Ramos (cell line): ENCODE measurements at regions not wholly inside any gene's neighbourhood (a gene's known extent, or its start where the extent isn't known, plus 50 kb on each side); places are given as distances from the start of the nearest gene placed in this dataset.

Experiments
- in situ Hi-C: fragments of 300-500 bp; cut with MboI; formaldehyde crosslinking; loops from one replicate; pipeline ENCODE4 v1.14.3; 2022; ENCODE audit warnings: low sequenced_read_pairs; ENCODE audit not compliant: unreplicated experiment

DNA sequence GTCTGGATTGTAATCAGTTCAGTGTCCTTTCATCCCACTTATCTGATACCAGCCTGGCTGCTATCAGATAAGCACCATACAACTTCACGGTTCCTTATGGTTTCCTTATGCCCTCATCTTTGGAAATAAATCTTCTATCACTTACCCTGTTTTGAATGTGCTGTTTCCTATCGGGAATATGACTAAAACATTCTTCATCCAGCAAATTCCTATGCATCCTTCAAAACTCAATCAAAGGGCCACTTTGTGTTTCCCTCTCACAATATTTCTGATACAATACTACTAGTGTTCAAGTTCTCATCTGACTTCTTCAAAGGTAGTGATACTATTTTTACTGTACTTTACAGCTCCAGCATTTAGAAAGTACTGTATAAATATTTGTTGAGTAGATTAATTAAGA is 513.2 kb downstream of the OMA1 start:
- in situ Hi-C loops, result loop anchor here (25.0 kb wide), 1 partner anchor 1196 kb away; no protein-coding TSS in a partner anchor

GRCh38 chr1:58032611-58033073 is 513.9 kb downstream of the OMA1 start:
- in situ Hi-C loops, result loop anchor here (25.0 kb wide), 1 partner anchor 1195 kb away; no protein-coding TSS in a partner anchor

GRCh38 chr1:58031416-58031815 is 515.1 kb downstream of the OMA1 start:
- in situ Hi-C loops, result loop anchor here (25.0 kb wide), 1 partner anchor 1194 kb away; no protein-coding TSS in a partner anchor

DNA sequence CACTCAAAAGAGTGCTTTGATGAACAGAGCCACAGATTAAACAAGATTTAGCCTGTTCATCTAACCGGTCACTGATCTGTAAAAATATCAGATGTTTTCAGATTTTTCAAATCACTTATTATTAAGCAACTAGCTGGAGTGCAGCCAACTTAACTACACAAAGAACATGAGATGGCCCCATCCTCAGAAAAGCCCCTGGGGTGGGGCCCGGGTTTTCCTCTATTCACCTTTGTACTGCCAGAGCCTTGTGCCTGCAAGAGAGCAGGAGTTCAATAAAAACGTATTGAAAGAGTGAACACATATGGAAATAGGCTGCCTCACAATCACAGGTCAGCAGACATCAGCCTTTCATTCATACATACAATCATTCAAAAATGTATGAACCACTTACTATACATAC is 516.1 kb downstream of the OMA1 start:
- in situ Hi-C loops, result loop anchor here (25.0 kb wide), 1 partner anchor 1193 kb away; no protein-coding TSS in a partner anchor

GRCh38 chr1:58017641-58018040 is 528.9 kb downstream of the OMA1 start:
- in situ Hi-C loops, result no loop called here

DNA sequence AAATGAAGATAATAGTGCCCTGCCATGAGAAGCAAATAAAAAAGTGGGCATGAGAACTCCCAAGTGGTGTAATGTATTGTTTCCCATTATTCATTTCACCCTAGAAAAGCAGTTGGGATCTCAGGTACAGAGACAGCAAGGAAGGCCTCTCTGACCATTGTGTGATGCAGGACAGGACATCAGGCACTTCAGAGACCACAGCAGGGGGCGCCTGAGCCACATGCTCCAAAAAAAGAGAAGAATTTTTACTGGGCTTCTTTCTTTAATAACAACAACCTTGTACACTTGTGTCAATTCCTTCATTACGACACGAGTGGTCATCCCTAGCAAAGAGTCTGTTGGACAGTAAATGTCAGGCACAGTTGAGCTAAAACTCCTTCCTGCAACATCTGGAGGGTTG is 533.3 kb downstream of the OMA1 start:
- in situ Hi-C loops, result no loop called here

DNA sequence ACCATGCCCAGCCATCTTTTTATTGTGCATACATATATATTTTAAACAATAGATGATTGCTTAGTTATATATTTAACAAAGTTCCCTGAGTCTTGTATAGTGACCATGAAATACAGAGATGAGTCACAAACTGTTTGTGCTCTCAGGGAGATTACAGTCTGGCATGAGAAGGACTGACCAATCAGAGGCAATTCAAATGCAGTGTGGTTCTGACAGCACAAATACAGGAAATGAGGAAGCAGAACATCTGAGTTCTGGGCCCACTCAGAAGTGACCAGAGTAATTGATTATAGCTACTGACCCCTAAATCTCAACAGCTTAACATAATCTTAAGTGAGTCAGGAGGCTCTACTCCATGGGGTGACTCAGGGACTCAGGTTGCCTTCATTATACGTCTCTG is 534.5 kb downstream of the OMA1 start:
- in situ Hi-C loops, result no loop called here

DNA sequence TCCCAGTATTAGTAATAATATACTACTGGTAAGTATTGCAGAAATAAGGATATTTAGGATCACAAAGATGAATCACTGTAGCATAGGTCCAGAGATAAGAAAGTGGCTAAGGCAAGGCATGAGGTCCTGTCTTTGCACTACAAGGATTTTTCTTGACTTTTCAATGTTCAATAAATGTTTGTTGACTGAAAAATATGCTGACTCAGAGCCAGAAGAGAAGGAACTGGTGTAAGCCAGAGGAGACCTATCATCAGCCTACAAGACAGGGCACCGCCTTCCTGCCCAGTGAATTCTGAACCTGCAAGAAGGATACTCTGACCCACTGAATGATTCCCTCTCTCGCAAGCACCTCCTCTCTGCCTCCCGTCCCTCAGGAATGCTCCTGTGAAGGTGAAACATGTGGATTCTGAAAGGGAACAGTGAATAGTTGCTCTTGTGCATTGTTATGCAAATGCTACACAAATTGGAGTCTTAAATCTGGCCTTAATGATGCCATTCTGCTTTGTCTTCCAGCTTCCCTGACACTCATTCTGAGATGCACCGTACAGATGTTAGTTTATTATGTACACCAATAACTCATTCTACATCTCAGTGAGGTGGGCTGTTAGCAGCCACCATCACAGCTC is 540.0 kb downstream of the OMA1 start:
- in situ Hi-C loops, result no loop called here

DNA sequence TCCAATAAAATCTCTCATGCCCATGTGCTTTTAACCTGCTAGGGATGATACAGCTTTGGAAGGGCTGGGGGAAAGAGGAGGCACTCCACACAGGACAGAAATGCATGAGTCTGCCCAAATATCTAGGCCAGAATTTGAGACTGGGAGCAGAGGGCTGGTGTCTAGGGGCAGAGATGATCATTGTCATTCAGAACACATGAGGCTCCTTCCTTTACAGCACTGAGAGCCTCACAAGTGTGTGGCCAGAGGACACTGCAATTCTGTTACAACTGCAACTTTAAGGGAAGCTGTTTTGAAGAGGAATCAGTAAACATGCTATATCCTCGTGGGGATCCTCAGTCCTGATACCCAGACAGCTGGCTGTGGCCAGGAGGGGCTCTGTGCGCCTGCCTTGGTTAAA is 541.3 kb downstream of the OMA1 start:
- in situ Hi-C loops, result no loop called here

GRCh38 chr1:58003988-58004387 is 542.5 kb downstream of the OMA1 start:
- in situ Hi-C loops, result no loop called here

GRCh38 chr1:58003059-58003458 is 543.5 kb downstream of the OMA1 start:
- in situ Hi-C loops, result no loop called here

DNA sequence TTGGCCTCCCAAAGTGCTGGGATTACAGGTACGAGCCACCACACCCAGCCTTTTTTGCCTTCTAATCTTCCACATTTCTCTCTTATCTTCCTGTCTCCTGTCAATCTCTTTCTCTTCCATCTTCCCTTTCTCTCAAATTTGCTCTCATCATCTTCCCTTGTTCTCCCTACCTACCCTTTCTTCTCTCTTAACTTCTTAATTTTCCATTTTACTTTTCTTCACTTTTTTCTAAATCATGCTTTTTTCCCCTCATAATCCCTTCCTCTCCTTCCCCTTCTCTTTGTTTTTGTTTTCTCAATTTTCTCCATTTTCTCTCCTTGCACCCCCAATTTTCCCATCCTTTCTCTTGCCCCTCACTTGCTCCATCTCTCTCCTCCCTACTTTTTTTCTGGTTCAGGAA is 545.7 kb downstream of the OMA1 start:
- in situ Hi-C loops, result no loop called here

DNA sequence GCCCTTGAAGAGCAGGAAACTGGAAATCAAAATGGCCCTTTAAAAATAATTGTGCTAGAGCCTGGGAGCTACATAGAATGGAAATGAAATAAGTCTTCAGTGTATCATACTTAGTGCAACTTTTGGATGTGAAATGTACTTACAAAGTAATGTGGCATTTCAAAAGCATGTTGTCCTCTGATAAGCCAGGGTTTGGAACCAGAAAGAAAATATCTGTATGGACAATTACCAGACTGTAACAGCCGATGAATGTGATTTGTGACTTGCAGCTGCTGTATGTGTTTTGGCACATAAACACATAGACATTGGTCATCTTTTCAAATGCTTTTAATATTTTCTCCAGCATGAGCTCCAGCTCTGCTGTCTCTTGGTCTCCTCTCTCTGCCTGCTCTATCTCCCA is 546.4 kb downstream of the OMA1 start:
- in situ Hi-C loops, result no loop called here

- in situ Hi-C loops, result no loop called here
These were observed 550.1 kb downstream of the OMA1 start for GRCh38 chr1:57996400-57996799.

DNA sequence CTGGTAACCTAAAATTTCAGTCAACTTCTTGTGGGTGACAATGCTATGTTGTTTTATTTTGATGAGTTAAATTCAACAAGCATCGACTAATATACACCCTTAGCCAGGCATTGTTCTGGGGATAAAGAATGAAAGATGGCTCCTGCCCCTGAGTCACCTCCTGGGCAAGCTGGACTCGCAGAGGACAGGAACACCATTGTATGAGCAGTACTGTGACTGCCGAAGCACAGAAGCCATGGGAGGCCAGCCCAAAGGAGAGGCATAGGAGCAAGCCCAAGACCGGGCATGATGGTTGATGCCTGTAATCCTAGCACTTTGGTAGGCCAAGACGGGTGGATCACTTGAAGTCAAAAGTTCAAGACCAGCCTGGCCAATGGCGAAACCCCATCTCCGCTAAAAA is 555.2 kb downstream of the OMA1 start:
- in situ Hi-C loops, result no loop called here

DNA sequence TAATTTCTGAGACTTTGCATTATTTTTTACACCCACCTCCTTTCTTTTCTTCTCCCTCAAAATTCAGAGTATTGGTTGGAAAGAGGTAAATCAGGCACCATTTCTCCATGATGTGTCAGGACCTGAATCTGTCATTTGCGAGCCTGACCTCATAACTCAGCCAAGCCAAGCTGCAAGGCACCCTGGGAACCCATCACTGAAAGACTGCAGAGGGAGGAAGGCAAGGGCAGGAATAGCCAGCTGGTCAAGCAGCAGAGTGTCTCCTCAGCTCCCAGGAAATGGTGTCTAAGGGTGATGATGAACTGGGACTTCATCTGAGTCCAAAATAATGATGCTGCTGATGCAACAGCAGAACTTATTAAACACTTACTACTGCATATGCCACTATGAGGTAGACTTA is 556.6 kb downstream of the OMA1 start:
- in situ Hi-C loops, result no loop called here

DNA sequence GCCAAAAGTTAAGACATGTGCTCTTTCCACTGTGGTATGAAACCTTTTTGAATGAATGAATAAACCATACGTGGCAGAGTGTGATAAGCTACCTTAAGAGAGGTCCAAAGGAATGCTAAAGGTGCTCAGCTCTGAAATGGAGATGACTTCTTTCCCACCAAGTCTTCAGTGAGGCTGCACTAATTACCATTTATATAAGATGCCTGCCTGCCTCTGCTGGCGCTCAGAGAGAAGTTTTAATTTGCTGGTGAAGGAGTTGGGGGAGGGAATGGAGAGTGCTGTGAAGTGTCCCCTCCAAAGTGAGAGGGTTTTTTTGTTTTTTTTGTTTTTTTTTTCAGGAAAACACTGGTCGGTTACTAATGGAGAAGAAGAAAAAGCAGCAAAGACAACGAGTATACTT is 559.0 kb downstream of the OMA1 start:
- in situ Hi-C loops, result no loop called here

DNA sequence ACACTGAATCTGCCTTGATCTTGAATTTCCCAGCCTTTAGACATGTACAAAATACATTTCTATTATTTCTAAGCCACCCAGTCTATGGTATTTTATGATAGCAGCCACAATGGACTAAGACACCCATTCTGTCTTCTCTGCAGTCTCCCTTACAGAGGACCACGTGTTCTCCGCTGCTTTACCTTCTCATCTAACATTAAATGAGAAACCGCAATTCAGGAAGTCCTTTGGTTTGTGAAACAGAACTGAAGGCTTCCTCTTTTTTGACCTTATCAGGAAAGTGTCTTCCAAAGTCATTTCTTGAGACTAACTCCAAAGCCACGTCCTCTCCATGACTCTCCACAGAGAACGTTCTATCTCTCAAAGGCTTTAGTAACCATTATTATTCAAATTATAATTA is 560.1 kb downstream of the OMA1 start:
- in situ Hi-C loops, result no loop called here

GRCh38 chr1:57984277-57984676 is 560.4 kb upstream of the DAB1 start:
- in situ Hi-C loops, result no loop called here

GRCh38 chr1:57983441-57983840 is 559.6 kb upstream of the DAB1 start:
- in situ Hi-C loops, result no loop called here

- in situ Hi-C loops, result no loop called here
These were observed 559.0 kb upstream of the DAB1 start for GRCh38 chr1:57982852-57983251.

GRCh38 chr1:57976216-57976615 is 552.4 kb upstream of the DAB1 start:
- in situ Hi-C loops, result no loop called here
